Brain pericyte (primary cell): ENCODE measurements at regions not wholly inside any gene's neighbourhood (a gene's known extent, or its start where the extent isn't known, plus 50 kb on each side); places are given as distances from the start of the nearest gene placed in this dataset.

Experiments
- DNase-seq: peaks from one replicate; pipeline ENCODE4 v3.0.0-alpha.2; 2012; ENCODE audit warnings: low read depth, low spot score

- no peak for DNase-seq
Measured at GRCh38 chr11:13062115-13062514, 53.0 kb downstream of the RASSF10 start.

GRCh38 chr11:13064593-13064992 is 55.5 kb downstream of the RASSF10 start:
- no peak for DNase-seq

- DNase-seq = no peak
Measured at GRCh38 chr11:13065200-13065787, 56.2 kb downstream of the RASSF10 start.

GRCh38 chr11:13068211-13068610 is 59.1 kb downstream of the RASSF10 start:
- no peak for DNase-seq

- no peak for DNase-seq
Measured at GRCh38 chr11:13073119-13073981, 64.2 kb downstream of the RASSF10 start.

- DNase-seq = no peak
Measured at GRCh38 chr11:13074714-13075464, 65.8 kb downstream of the RASSF10 start.

GRCh38 chr11:13076961-13077360 is 67.8 kb downstream of the RASSF10 start:
- DNase-seq = no peak

GRCh38 chr11:13080861-13081260 is 71.7 kb downstream of the RASSF10 start:
- DNase-seq = no peak

- DNase-seq = no peak
Measured at GRCh38 chr11:13082588-13082987, 73.5 kb downstream of the RASSF10 start.

GRCh38 chr11:13090228-13090708 is 81.2 kb downstream of the RASSF10 start:
- no peak for DNase-seq

- no peak for DNase-seq
Measured at GRCh38 chr11:13091373-13091772, 82.3 kb downstream of the RASSF10 start.

- DNase-seq = no peak
Measured at GRCh38 chr11:13091804-13092203, 82.7 kb downstream of the RASSF10 start.

- DNase-seq = no peak
Measured at GRCh38 chr11:13094930-13095687, 86.0 kb downstream of the RASSF10 start.

GRCh38 chr11:13098063-13098462 is 88.9 kb downstream of the RASSF10 start:
- no peak for DNase-seq

- no peak for DNase-seq
Measured at GRCh38 chr11:13098616-13099289, 89.6 kb downstream of the RASSF10 start.

- DNase-seq = no peak
Measured at GRCh38 chr11:13101644-13102512, 92.8 kb downstream of the RASSF10 start.

GRCh38 chr11:13102513-13102840 is 93.4 kb downstream of the RASSF10 start:
- no peak for DNase-seq

- DNase-seq = no peak
Measured at GRCh38 chr11:13102865-13103539, 93.9 kb downstream of the RASSF10 start.

GRCh38 chr11:13103962-13104554 is 94.9 kb downstream of the RASSF10 start:
- DNase-seq = no peak
